ENCODE measurements at regions not wholly inside any gene's neighbourhood (a gene's known extent, or its start where the extent isn't known, plus 50 kb on each side); places are given as distances from the start of the nearest gene placed in this dataset.
"Not testable (repeated sequence)": the region's sequence is repeated elsewhere in the genome, so short reads cannot be mapped to it uniquely, and the experiment has no call there.

DNA sequence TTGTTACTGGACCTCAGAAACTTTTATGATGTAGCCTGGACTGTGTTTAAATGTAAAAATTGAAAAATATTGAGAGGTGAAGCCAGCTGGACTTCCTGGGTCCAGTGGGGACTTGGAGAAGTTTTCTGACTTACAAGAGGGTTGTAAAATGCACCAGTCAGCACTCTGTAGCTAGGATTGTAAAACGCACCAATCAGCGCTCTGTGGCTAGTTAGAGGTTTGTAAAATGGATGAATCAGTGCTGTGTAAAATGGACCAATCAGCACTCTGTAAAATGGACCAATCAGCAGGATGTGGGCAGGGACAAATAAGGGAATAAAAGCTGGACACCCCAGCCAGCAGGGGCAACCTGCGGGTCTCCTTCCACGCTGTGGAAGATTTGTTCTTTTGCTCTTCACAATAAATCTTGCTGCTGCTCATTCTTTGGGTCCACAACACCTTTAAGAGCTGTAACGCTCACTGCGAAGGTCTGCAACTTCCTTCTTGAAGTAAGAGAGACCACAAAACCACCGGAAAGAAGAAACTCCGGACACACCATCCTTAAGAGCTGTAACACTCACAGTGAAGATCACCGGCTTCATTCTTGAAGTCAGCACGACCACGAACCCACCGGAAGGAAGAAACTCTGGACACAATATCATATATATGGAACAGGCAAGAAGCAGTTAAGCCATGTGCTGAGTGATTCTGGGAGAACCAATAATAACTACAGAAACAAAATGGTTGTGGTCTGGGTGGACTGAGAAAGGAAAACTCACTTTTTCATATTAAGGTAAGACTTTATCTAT is 201.3 kb downstream of the GABRG2 start:
- POLR2A ChIA-PET = no interaction called here
- no peak for DNase-seq (ENCODE audit: extremely low spot score)
- no peak for TF ChIP-seq NFRKB (IDR thresholded peaks at IDR 0.05)
- TF ChIP-seq ARNT (IDR thresholded peaks at IDR 0.05) = no peak
- TF ChIP-seq FOXA1 (IDR thresholded peaks at IDR 0.05) = no peak
- TF ChIP-seq BHLHE40 (IDR thresholded peaks at IDR 0.05; ENCODE audit: borderline replicate concordance) = no peak
- TF ChIP-seq SP1 (IDR thresholded peaks at IDR 0.05) = no peak
- no peak for TF ChIP-seq SUZ12 (IDR thresholded peaks at IDR 0.05)
- no peak for TF ChIP-seq L3MBTL2 (conservative IDR thresholded peaks at IDR 0.05)
- TF ChIP-seq HDGF (IDR thresholded peaks at IDR 0.05; ENCODE audit: borderline replicate concordance) = no peak
- no peak for TF ChIP-seq CTBP1 (IDR thresholded peaks at IDR 0.05; ENCODE audit: borderline replicate concordance)
- no peak for TF ChIP-seq TARDBP (IDR thresholded peaks at IDR 0.05)
- no peak for TF ChIP-seq ELF4 (IDR thresholded peaks at IDR 0.05)
- no peak for TF ChIP-seq FOXK2 (IDR thresholded peaks at IDR 0.05)
- no peak for TF ChIP-seq LEF1 (IDR thresholded peaks at IDR 0.05; ENCODE audit: borderline replicate concordance)
- TF ChIP-seq, protein P1, sequence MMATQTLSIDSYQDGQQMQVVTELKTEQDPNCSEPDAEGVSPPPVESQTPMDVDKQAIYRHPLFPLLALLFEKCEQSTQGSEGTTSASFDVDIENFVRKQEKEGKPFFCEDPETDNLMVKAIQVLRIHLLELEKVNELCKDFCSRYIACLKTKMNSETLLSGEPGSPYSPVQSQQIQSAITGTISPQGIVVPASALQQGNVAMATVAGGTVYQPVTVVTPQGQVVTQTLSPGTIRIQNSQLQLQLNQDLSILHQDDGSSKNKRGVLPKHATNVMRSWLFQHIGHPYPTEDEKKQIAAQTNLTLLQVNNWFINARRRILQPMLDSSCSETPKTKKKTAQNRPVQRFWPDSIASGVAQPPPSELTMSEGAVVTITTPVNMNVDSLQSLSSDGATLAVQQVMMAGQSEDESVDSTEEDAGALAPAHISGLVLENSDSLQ (IDR thresholded peaks at IDR 0.05) = no peak
- no peak for TF ChIP-seq ZNF384 (IDR thresholded peaks at IDR 0.05)
- no peak for TF ChIP-seq FOXM1 (IDR thresholded peaks at IDR 0.05; ENCODE audit: borderline replicate concordance)
- CTCF ChIA-PET = no interaction called here

DNA sequence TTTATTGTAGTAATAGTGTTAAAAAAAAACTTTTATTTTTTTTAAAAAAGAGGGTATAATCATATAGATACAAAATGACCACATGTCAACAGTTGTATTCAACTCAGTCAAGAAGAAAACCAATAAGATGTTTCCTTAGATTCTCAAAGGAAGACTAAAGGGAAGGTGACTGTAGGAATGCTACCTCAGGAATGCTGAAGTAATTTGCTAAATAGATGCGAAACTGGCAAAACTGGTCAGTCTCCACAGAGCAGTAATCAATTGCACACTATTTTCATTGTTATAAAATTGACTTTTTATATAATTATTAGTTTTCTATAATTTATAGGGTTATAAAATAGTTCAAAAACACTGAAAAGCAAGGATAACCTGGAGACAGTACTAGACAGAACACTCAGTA is 204.8 kb downstream of the GABRG2 start:
- DNase-seq (ENCODE audit: extremely low spot score) = no peak
- TF ChIP-seq NFRKB (IDR thresholded peaks at IDR 0.05) (no peak), HDGF (IDR thresholded peaks at IDR 0.05; ENCODE audit: borderline replicate concordance) (no peak), ELF4 (IDR thresholded peaks at IDR 0.05) (no peak)
- ChIA-PET POLR2A (no interaction called here), CTCF (interaction anchor here (0.5 kb wide), 1 partner anchor 1505 kb away, joined by 6 read pairs; no protein-coding TSS in a partner anchor)

DNA sequence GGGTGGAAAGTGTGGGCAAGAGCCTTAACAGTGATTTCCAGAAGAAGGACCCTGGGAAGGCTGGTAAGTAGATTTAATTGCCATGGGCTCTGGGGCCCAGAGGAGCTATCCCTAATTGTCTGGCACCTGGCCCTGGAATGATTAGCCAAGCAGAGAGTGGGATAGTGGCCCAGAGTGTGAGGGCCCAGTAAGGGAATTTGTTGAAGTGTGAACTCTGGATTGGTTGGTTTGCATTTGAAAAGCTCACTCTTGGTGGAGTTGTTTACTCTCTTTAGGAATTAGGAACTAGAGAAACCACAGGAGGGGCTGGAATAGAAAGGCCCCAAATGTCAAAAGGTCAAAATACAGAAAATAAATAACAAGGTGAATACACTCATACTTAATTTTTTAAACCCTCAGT is 207.1 kb downstream of the GABRG2 start:
- ChIA-PET POLR2A (no interaction called here), CTCF (no interaction called here)
- no peak for TF ChIP-seq TARDBP (IDR thresholded peaks at IDR 0.05)
- TF ChIP-seq FOXA1 (IDR thresholded peaks at IDR 0.05) = no peak
- no peak for TF ChIP-seq SUZ12 (IDR thresholded peaks at IDR 0.05)
- no peak for DNase-seq (ENCODE audit: extremely low spot score)

DNA sequence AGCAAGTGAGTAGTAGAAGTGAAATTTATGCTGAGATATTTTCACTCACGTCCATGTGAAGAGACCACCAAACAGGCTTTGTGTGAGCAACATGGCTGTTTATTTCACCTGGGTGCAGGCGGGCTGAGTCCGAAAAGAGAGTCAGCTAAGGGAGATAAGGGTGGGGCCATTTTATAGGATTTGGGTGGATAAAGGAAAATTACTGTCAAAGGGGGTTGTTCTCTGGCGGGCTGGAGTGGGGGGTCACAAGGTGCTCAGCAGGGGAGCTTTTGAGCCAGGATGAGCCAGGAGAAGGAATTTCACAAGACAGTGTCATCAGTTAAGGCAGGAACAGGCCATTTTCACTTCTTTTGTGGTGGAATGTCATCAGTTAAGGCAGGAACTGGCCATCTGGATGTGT is 207.8 kb downstream of the GABRG2 start:
- POLR2A ChIA-PET; CTCF ChIA-PET; DNase-seq (ENCODE audit: extremely low spot score): not testable (repeated sequence)

DNA sequence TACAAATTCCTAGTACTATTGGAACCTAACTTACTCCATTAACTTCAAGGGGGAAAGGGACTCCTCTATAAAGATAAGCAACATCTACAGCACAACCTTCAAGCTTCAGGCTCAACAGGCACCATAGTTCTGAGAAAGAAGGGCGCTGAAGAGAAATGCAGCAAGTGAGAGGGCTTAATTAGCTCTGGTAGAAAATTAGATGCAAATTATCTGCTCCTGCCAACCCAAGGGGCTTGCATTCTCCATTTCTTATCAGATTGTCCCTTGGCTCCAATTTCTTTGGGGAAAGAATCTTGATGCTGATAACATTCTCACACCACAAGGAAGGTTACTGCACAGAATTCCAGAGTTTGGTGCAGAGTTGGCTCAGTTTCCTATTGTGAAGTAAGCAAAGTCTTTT is 214.6 kb downstream of the GABRG2 start:
- CTCF ChIA-PET = no interaction called here
- TF ChIP-seq TARDBP (IDR thresholded peaks at IDR 0.05) = no peak
- TF ChIP-seq HDGF (IDR thresholded peaks at IDR 0.05; ENCODE audit: borderline replicate concordance) = no peak

DNA sequence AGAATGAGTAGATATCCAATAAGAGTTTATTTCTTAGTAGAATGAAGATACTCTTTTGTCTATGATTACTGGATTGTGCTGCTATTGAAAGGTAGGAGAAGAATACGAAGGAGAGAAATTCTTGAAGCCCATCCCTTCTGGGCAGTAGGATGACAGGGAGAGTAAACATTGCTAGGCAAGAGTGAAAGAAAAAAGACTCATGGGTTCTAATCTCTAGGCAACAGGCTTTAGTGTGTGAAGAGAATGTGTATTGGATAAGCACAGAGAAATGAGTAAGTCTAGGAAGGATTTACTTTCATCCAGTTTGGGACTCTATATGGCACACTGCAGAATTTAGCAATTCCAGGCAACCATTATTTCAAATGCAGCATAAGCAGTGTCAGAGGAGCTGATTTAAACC is 216.0 kb downstream of the GABRG2 start:
- ChIA-PET CTCF (no interaction called here), POLR2A (no interaction called here)
- TF ChIP-seq ZNF384 (IDR thresholded peaks at IDR 0.05) = no peak
- DNase-seq (ENCODE audit: extremely low spot score) = no peak

More for the DNA sequence above, 214.6 kb downstream of the GABRG2 start:
- POLR2A ChIA-PET = no interaction called here
- no peak for DNase-seq (ENCODE audit: extremely low spot score)

DNA sequence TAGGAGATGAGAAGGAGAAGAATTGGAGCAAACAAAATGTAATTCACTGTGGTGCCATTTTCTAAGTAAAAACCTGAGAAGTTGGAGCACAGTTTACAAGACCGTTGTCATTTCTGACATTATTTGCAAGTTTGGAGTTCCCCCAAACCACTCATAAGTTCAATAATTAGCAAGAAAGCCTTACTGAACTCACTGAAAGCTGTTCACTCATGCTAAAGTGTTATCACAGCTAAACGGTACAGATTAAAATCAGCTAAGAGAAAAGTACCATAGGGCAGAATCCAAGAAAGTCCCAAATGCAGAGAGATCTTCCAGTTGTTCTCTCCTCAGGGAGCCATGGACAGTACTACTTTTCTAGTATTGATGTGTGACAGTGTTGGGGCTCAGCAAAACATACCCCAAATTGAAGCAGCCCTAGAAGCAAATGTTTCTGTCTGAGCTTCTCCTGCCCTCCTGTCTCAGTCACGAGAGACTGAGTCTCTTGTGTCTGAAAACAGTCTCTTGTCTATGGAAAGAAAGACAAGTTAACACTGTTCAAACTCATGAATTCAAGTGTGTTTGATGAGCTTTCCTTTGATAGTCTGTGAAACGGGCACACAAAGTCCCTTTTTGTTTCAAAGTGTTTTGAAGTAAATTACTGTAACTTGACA is 221.2 kb downstream of the GABRG2 start:
- CTCF ChIA-PET = no interaction called here
- DNase-seq (ENCODE audit: extremely low spot score) = no peak
- POLR2A ChIA-PET = no interaction called here
- no peak for TF ChIP-seq ZNF384 (IDR thresholded peaks at IDR 0.05)
- no peak for TF ChIP-seq ARNT (IDR thresholded peaks at IDR 0.05)
- TF ChIP-seq, protein P1 (IDR thresholded peaks at IDR 0.05) = no peak
- no peak for TF ChIP-seq ELF4 (IDR thresholded peaks at IDR 0.05)
- TF ChIP-seq NFRKB (IDR thresholded peaks at IDR 0.05) = no peak
- no peak for TF ChIP-seq HDGF (IDR thresholded peaks at IDR 0.05; ENCODE audit: borderline replicate concordance)
- no peak for TF ChIP-seq FOXM1 (IDR thresholded peaks at IDR 0.05; ENCODE audit: borderline replicate concordance)
- no peak for TF ChIP-seq L3MBTL2 (conservative IDR thresholded peaks at IDR 0.05)
- no peak for TF ChIP-seq FOXA1 (IDR thresholded peaks at IDR 0.05)

DNA sequence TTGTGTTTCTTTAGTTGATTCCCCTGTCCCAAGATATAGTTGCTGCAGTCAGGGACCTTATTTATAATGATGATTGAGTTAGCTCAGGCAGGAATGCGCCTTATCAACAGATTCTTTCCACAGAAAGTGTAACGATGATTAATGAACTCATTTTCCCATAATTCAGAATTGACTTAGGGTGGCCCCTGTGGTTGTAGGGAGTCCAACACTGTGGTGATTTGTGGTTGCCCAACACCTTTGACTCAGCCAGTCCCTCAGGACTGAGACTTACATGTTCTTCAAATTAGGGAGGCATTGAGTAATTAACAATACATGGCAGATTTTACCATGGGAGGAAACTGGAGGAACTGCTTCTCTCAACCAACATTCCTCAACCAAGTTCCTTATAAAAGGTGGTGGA is 221.9 kb downstream of the GABRG2 start:
- ChIA-PET POLR2A (no interaction called here), CTCF (no interaction called here)
- TF ChIP-seq ARNT (IDR thresholded peaks at IDR 0.05) (no peak), ELF4 (IDR thresholded peaks at IDR 0.05) (no peak), BHLHE40 (IDR thresholded peaks at IDR 0.05; ENCODE audit: borderline replicate concordance) (no peak), NFRKB (IDR thresholded peaks at IDR 0.05) (no peak), L3MBTL2 (conservative IDR thresholded peaks at IDR 0.05) (no peak), FOXM1 (IDR thresholded peaks at IDR 0.05; ENCODE audit: borderline replicate concordance) (no peak), SUZ12 (IDR thresholded peaks at IDR 0.05) (no peak), FOXK2 (IDR thresholded peaks at IDR 0.05) (no peak), HDGF (IDR thresholded peaks at IDR 0.05; ENCODE audit: borderline replicate concordance) (no peak), CTBP1 (IDR thresholded peaks at IDR 0.05; ENCODE audit: borderline replicate concordance) (no peak), TARDBP (IDR thresholded peaks at IDR 0.05) (no peak), FOXA1 (IDR thresholded peaks at IDR 0.05) (no peak), SP1 (IDR thresholded peaks at IDR 0.05) (no peak), ZNF384 (IDR thresholded peaks at IDR 0.05) (no peak), LEF1 (IDR thresholded peaks at IDR 0.05; ENCODE audit: borderline replicate concordance) (no peak)
- TF ChIP-seq, protein P1 (IDR thresholded peaks at IDR 0.05) = no peak
- no peak for DNase-seq (ENCODE audit: extremely low spot score)

All from HEK293T (cell line).